B cell (primary cell): ENCODE measurements at regions not wholly inside any gene's neighbourhood (a gene's known extent, or its start where the extent isn't known, plus 50 kb on each side); places are given as distances from the start of the nearest gene placed in this dataset.

ENCODE experiments used
- ATAC-seq: fragments of 200-7000 bp; cut with Tn5 transposase; one replicate; pipeline ENCODE4 v1.10.0; 2021; ENCODE audit warnings: low read depth, mild to moderate bottlenecking, moderate number of reproducible peaks, moderate library complexity
- CTCF ChIA-PET: fragments of 350-600 bp; sonication (Branson Sonifier 250); formaldehyde crosslinking; loops from one replicate; lab custom pipeline; 2021; ENCODE audit warnings: antibody characterized with exemption, inconsistent platforms; lab: Charles Lee
- POLR2A ChIA-PET: fragments of 350-600 bp; sonication (Branson Sonifier 250); formaldehyde crosslinking; loops from one replicate; lab custom pipeline; 2021; ENCODE audit warnings: antibody characterized with exemption; lab: Charles Lee
- DNase-seq: peaks from one replicate; pipeline ENCODE4 v3.0.0; 2013
- H2AFZ ChIP-seq: 2 replicates; pipeline ENCODE4 v1.6.1; 2012; ENCODE audit warnings: mild to moderate bottlenecking, low read depth, low read length; ENCODE audit not compliant: insufficient read depth, poor library complexity, severe bottlenecking
- H3K27ac ChIP-seq, 2 donors: 1 replicate in 1 of 2; 2 replicates in 1 of 2; pipeline ENCODE4 v1.5.1; 2012 to 2013; ENCODE audit warnings: low read length in 2 of 2, mild to moderate bottlenecking in 2 of 2, moderate library complexity in 1 of 2
- H3K27me3 ChIP-seq, 4 experiments: fragments of 200-600 bp in 1 of 4; sonication (generic) in 1 of 4; replicated peaks in 1 of 4; 1 replicate in 2 of 4; 2 replicates in 2 of 4; pipeline versions ENCODE4 v1.6.1 to v1.7.0; 2013 to 2016; ENCODE audit warnings: low read length in 3 of 4, mild to moderate bottlenecking in 2 of 4, mixed read lengths in 1 of 4, moderate library complexity in 1 of 4; ENCODE audit not compliant: insufficient read depth in 4 of 4, control insufficient read depth in 3 of 4; ENCODE audit errors: control extremely low read depth in 1 of 4
- H3K36me3 ChIP-seq, 2 experiments: replicated peaks in 1 of 2; 1 replicate in 1 of 2; 2 replicates in 1 of 2; pipeline versions ENCODE4 v1.6.1 to v1.7.1; 2013; ENCODE audit warnings: low read length in 1 of 2; ENCODE audit not compliant: insufficient read depth in 2 of 2, control insufficient read depth in 1 of 2; ENCODE audit errors: control extremely low read depth in 1 of 2, extremely low read depth in 1 of 2
- H3K4me1 ChIP-seq, 2 donors: fragments of 200-600 bp in 1 of 2; sonication (generic) in 1 of 2; 1 replicate in 1 of 2; 2 replicates in 1 of 2; pipeline versions ENCODE4 v1.5.1 to v1.6.1; 2013 to 2017; ENCODE audit warnings: low read length in 2 of 2; ENCODE audit not compliant: control insufficient read depth in 2 of 2, insufficient read depth in 2 of 2
- H3K4me2 ChIP-seq: replicated peaks from 2 replicates; pipeline ENCODE3; 2012; ENCODE audit warnings: mild to moderate bottlenecking, low read depth, low read length; ENCODE audit not compliant: poor library complexity, severe bottlenecking
- H3K4me3 ChIP-seq, 5 experiments: fragments of 200-600 bp in 1 of 5; sonication (generic) in 1 of 5; 1 replicate in 3 of 5; 2 replicates in 2 of 5; pipeline versions ENCODE4 v1.5.1 to v1.7.0; 2011 to 2016; ENCODE audit warnings: low read length in 4 of 5, mild to moderate bottlenecking in 4 of 5, low read depth in 2 of 5, control low read depth in 1 of 5, moderate library complexity in 1 of 5; ENCODE audit not compliant: insufficient read depth in 1 of 5; ENCODE audit errors: control extremely low read depth in 1 of 5, extremely low read depth in 1 of 5
- H3K79me2 ChIP-seq: fragments of 200-600 bp; sonication (generic); one replicate; pipeline ENCODE4 v1.6.0; 2016; ENCODE audit warnings: low read length; ENCODE audit not compliant: control insufficient read depth, insufficient read depth
- H3K9ac ChIP-seq: fragments of 200-600 bp; sonication (generic); 2 replicates; pipeline ENCODE4 v1.6.1; 2017; ENCODE audit warnings: mild to moderate bottlenecking, low read length, moderate library complexity
- H3K9me3 ChIP-seq, 3 donors: one replicate each; pipeline versions ENCODE4 v1.6.1 to v1.7.1; 2013; ENCODE audit warnings: low read length in 2 of 3; ENCODE audit not compliant: control insufficient read depth in 2 of 3, insufficient read depth in 1 of 3; ENCODE audit errors: control extremely low read depth in 1 of 3
- H4K20me1 ChIP-seq: 2 replicates; pipeline ENCODE4 v1.6.0; 2012; ENCODE audit warnings: mild to moderate bottlenecking, low read length; ENCODE audit not compliant: insufficient read depth, control insufficient read depth, poor library complexity, severe bottlenecking
- H3K27ac Mint-ChIP-seq: one replicate; pipeline ENCODE4 v1.8.0; 2021; ENCODE audit warnings: mixed read lengths
- H3K27me3 Mint-ChIP-seq: one replicate; pipeline ENCODE4 v1.8.0; 2021; ENCODE audit warnings: mixed read lengths
- H3K4me1 Mint-ChIP-seq: one replicate; pipeline ENCODE4 v1.8.0; 2021; ENCODE audit warnings: mixed read lengths
- H3K4me3 Mint-ChIP-seq: one replicate; pipeline ENCODE4 v1.8.0; 2021; ENCODE audit warnings: mixed read lengths
- H3K9me3 Mint-ChIP-seq: one replicate; pipeline ENCODE4 v1.8.0; 2022; ENCODE audit warnings: mixed read lengths; ENCODE audit not compliant: insufficient read depth
- EZH2 ChIP-seq: IDR thresholded peaks from 2 replicates; pipeline ENCODE4 v1.6.1; 2012; ENCODE audit warnings: borderline replicate concordance, low read depth, mild to moderate bottlenecking, moderate library complexity, low read length; ENCODE audit not compliant: insufficient read depth, poor library complexity, severe bottlenecking
- WGBS: methylation state at CpG from one replicate; pipeline ENCODE4 v1.1.5; 2013; ENCODE audit warnings: missing lambda C conversion rate; ENCODE audit not compliant: insufficient coverage; 5-methylcytosine and 5-hydroxymethylcytosine counted together
- intact Hi-C: fragments of 100-400 bp; cut with micrococcal nuclease; formaldehyde crosslinking; loops from one replicate; pipeline ENCODE4 v1.10.0; 2022
- TF ChIP-seq, protein P1 (sequence below): fragments of 200-600 bp; IDR thresholded peaks from one replicate; pipeline ENCODE4 v1.8.0; 2022; ENCODE audit warnings: antibody characterized with exemption, mild to moderate bottlenecking

DNA sequence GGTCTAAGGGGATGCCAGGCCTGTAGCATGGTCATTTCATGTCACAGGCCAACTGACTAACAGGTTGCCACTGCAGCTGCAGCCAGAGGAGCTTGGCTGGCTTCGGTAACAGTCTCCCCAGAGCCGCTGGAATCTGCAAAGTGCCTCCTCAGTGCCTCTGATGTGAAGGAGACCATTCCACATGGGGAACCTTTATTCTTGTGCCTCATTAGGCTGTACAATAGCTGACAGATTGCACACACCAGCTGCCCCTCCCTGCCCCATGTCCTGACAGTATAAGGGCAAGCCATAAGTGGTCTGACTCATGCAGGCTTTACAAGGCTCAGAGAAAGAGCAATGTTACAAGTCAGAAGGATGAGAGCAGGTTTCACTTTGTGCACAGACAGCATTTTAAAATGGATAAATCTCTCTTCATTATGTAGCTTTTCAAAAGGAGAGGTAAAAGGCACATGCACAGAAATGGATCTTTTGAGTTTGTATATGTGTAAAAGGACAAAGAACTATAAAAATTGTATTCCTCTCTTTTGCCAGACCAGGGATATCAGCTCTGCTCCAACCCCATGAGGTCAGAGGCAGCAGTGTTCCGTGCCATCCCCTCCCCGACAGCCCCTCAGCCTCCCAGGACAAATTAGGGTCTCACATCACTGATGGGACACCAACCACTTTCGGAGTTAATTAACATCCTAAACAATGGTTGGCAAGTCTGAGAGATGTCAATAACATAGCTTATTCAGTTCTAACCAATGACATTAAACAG is 467.8 kb downstream of the TMEM232 start:
- H3K9ac ChIP-seq: no peak overlapping the region

DNA sequence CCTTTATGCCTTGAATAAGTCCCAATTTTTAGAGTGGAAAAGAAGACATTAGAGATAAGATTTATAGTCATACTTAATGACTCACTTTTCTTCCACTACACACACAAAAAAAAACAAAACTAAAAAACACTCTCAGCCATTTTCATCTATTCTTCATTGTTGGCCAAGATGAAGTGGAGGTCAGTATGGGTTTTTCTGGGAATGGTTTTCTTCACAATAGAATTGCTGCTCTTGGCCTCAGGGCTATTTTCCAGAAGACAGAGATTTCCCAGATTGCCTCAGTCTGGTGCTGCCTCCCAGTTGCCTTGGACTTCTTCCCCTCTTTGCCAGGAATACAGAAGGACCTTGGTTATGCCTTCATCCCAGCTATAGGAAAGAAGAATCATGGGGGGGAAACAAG is 463.7 kb downstream of the TMEM232 start:
- POLR2A ChIA-PET: no interaction called here
- DNase-seq (no peak), ATAC-seq (no peak)
- Histone ChIP-seq H3K9me3 (no peaks in the 10 kb centered on the region), H3K4me3 (no peak overlapping the region), H3K9ac (no peak overlapping the region), H2AFZ (no peak overlapping the region), H3K4me2 (no peak overlapping the region), H3K4me1 (no peaks in the 10 kb centered on the region), H3K79me2 (no peaks in the 10 kb centered on the region), H4K20me1 (no peaks in the 10 kb centered on the region), H3K27me3 (no peaks in the 10 kb centered on the region), H3K36me3 (no peaks in the 10 kb centered on the region), H3K27ac (no peak overlapping the region)
- Mint-ChIP-seq H3K4me3 (no peak overlapping the region), H3K27ac (no peak overlapping the region), H3K27me3 (no peaks in the 10 kb centered on the region), H3K4me1 (no peaks in the 10 kb centered on the region), H3K9me3 (no peaks in the 10 kb centered on the region)
- intact Hi-C loops: no loop called here
- CTCF ChIA-PET: no interaction called here
- TF ChIP-seq EZH2: no peak
- TF ChIP-seq, protein P1, sequence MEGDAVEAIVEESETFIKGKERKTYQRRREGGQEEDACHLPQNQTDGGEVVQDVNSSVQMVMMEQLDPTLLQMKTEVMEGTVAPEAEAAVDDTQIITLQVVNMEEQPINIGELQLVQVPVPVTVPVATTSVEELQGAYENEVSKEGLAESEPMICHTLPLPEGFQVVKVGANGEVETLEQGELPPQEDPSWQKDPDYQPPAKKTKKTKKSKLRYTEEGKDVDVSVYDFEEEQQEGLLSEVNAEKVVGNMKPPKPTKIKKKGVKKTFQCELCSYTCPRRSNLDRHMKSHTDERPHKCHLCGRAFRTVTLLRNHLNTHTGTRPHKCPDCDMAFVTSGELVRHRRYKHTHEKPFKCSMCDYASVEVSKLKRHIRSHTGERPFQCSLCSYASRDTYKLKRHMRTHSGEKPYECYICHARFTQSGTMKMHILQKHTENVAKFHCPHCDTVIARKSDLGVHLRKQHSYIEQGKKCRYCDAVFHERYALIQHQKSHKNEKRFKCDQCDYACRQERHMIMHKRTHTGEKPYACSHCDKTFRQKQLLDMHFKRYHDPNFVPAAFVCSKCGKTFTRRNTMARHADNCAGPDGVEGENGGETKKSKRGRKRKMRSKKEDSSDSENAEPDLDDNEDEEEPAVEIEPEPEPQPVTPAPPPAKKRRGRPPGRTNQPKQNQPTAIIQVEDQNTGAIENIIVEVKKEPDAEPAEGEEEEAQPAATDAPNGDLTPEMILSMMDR: no peak

More for the DNA sequence above, 467.8 kb downstream of the TMEM232 start:
- Histone ChIP-seq H3K4me1 (no peaks in the 10 kb centered on the region), H3K27me3 (no peaks in the 10 kb centered on the region), H3K4me3 (no peak overlapping the region), H2AFZ (no peak overlapping the region), H4K20me1 (no peaks in the 10 kb centered on the region), H3K79me2 (no peaks in the 10 kb centered on the region), H3K4me2 (no peak overlapping the region), H3K9me3 (no peaks in the 10 kb centered on the region), H3K27ac (no peak overlapping the region), H3K36me3 (no peaks in the 10 kb centered on the region)
- H3K4me1 Mint-ChIP-seq: no peaks in the 10 kb centered on the region
- no peak overlapping the region for H3K27ac Mint-ChIP-seq
- ChIA-PET CTCF (no interaction called here), POLR2A (no interaction called here)
- intact Hi-C loops: no loop called here
- H3K27me3 Mint-ChIP-seq: no peaks in the 10 kb centered on the region
- DNase-seq (no peak), ATAC-seq (no peak)
- TF ChIP-seq EZH2: no peak
- TF ChIP-seq, protein P1: no peak
- H3K9me3 Mint-ChIP-seq: no peaks in the 10 kb centered on the region
- no peak overlapping the region for H3K4me3 Mint-ChIP-seq
- 92% methylated on average over 2 of the region's 5 CpGs for WGBS
